IMR-90 (cell line): ENCODE measurements at regions not wholly inside any gene's neighbourhood (a gene's known extent, or its start where the extent isn't known, plus 50 kb on each side); places are given as distances from the start of the nearest gene placed in this dataset.
"Not testable (repeated sequence)": the region's sequence is repeated elsewhere in the genome, so short reads cannot be mapped to it uniquely, and the experiment has no call there.

ENCODE experiments used
- ATAC-seq: fragments of 200-7000 bp; cut with Tn5 transposase; 2 replicates; pipeline ENCODE4 v1.9.1; 2020; ENCODE audit warnings: low read depth, mild to moderate bottlenecking, moderate library complexity
- BruUV-seq: library from RNA; stranded (reverse); fragments of 400-500 nt; replicated peaks from 2 replicates; lab custom pipeline; 2021; lab: Mats Ljungman, UMichigan
- CTCF ChIA-PET: fragments of 300-600 bp; formaldehyde crosslinking; extraction: SDS; loops from one replicate; lab custom pipeline; 2021; ENCODE audit warnings: antibody characterized with exemption; lab: Yijun Ruan, JAX
- POLR2A ChIA-PET: fragments of 300-600 bp; sonication (Branson Sonifier 250); formaldehyde crosslinking; loops from one replicate; lab custom pipeline; 2022; ENCODE audit warnings: antibody characterized with exemption; ENCODE audit not compliant: unreplicated experiment; lab: Charles Lee
- DNase-seq: peaks from one replicate; pipeline ENCODE4 v3.0.0; 2013
- H2AFZ ChIP-seq: replicated peaks from 2 replicates; pipeline ENCODE3; 2013; ENCODE audit warnings: low read length, mild to moderate bottlenecking; ENCODE audit not compliant: poor library complexity
- H2AK5ac ChIP-seq: 2 replicates; pipeline ENCODE4 v1.6.1; 2013; ENCODE audit warnings: low read depth, low read length, inconsistent platforms
- H2AK9ac ChIP-seq: replicated peaks from 2 replicates; pipeline ENCODE3; 2013; ENCODE audit warnings: mild to moderate bottlenecking, low read depth, low read length, moderate library complexity; ENCODE audit not compliant: poor library complexity
- H2BK120ac ChIP-seq: 2 replicates; pipeline ENCODE4 v1.6.1; 2013; ENCODE audit warnings: low read depth, low read length, inconsistent platforms
- H2BK15ac ChIP-seq: 3 replicates; pipeline ENCODE4 v1.6.1; 2013; ENCODE audit warnings: low read depth, low read length, inconsistent platforms
- H2BK20ac ChIP-seq: 2 replicates; pipeline ENCODE4 v1.6.1; 2013; ENCODE audit warnings: low read depth, mild to moderate bottlenecking, inconsistent platforms, low read length, moderate library complexity
- H2BK5ac ChIP-seq: 2 replicates; pipeline ENCODE4 v1.6.1; 2013; ENCODE audit warnings: mild to moderate bottlenecking, low read depth, low read length, inconsistent platforms; ENCODE audit not compliant: poor library complexity, severe bottlenecking
- H3K14ac ChIP-seq: replicated peaks from 2 replicates; pipeline ENCODE4 v1.6.1; 2013; ENCODE audit warnings: low read depth, low read length, inconsistent platforms
- H3K18ac ChIP-seq: 2 replicates; pipeline ENCODE4 v1.6.1; 2013; ENCODE audit warnings: low read depth, low read length, control low read depth
- H3K23ac ChIP-seq: 2 replicates; pipeline ENCODE4 v1.6.1; 2013; ENCODE audit warnings: low read depth, low read length, inconsistent platforms
- H3K27ac ChIP-seq: 2 replicates; pipeline ENCODE4 v1.5.1; 2013; ENCODE audit warnings: mild to moderate bottlenecking, control low read depth, low read length; ENCODE audit not compliant: insufficient read depth
- H3K27me3 ChIP-seq: 2 replicates; pipeline ENCODE4 v1.6.1; 2013; ENCODE audit warnings: low read length; ENCODE audit not compliant: control insufficient read depth, insufficient read depth
- H3K36me3 ChIP-seq: 2 replicates; pipeline ENCODE4 v1.6.1; 2013; ENCODE audit warnings: low read length, mixed read lengths; ENCODE audit not compliant: control insufficient read depth, insufficient read depth
- H3K4ac ChIP-seq: 2 replicates; pipeline ENCODE4 v1.6.1; 2013; ENCODE audit warnings: low read depth, low read length, inconsistent platforms
- H3K4me1 ChIP-seq: 2 replicates; pipeline ENCODE4 v1.6.1; 2013; ENCODE audit warnings: low read length, mixed read lengths; ENCODE audit not compliant: control insufficient read depth, insufficient read depth
- H3K4me2 ChIP-seq: 2 replicates; pipeline ENCODE4 v1.6.1; 2013; ENCODE audit warnings: low read depth, mild to moderate bottlenecking, control low read depth, low read length, moderate library complexity
- H3K4me3 ChIP-seq: 2 replicates; pipeline ENCODE4 v1.5.1; 2013; ENCODE audit warnings: low read depth, mild to moderate bottlenecking, control low read depth, low read length, moderate library complexity; ENCODE audit not compliant: insufficient read depth
- H3K56ac ChIP-seq: 2 replicates; pipeline ENCODE4 v1.6.1; 2013; ENCODE audit warnings: low read length, inconsistent platforms; ENCODE audit not compliant: insufficient read depth; ENCODE audit errors: extremely low read depth
- H3K79me1 ChIP-seq, 2 experiments: 2 replicates each; pipeline ENCODE4 v1.6.1; 2013; ENCODE audit warnings: low read length in 2 of 2, inconsistent platforms in 1 of 2, low read depth in 1 of 2
- H3K9ac ChIP-seq: 2 replicates; pipeline ENCODE4 v1.6.1; 2013; ENCODE audit warnings: low read depth, low read length, control low read depth
- H3K9me1 ChIP-seq: 2 replicates; pipeline ENCODE4 v1.6.1; 2013; ENCODE audit warnings: low read length, inconsistent platforms; ENCODE audit not compliant: insufficient read depth
- H3K9me3 ChIP-seq: 2 replicates; pipeline ENCODE4 v1.6.1; 2013; ENCODE audit warnings: low read length; ENCODE audit not compliant: control insufficient read depth, insufficient read depth
- H4K20me1 ChIP-seq: 2 replicates; pipeline ENCODE4 v1.6.1; 2013; ENCODE audit warnings: low read length, inconsistent platforms; ENCODE audit not compliant: insufficient read depth
- H4K5ac ChIP-seq: 2 replicates; pipeline ENCODE4 v1.6.1; 2013; ENCODE audit warnings: mild to moderate bottlenecking, low read depth, low read length, control low read depth
- H4K8ac ChIP-seq, 2 experiments: 2 replicates each; pipeline ENCODE4 v1.6.1; 2013; ENCODE audit warnings: low read depth in 2 of 2, low read length in 2 of 2, control low read depth in 1 of 2, inconsistent platforms in 1 of 2
- H4K91ac ChIP-seq: 2 replicates; pipeline ENCODE4 v1.6.1; 2013; ENCODE audit warnings: low read depth, low read length, inconsistent platforms; ENCODE audit not compliant: insufficient read depth
- WGBS, 2 experiments: methylation state at CpG; one replicate each; pipeline versions ENCODE4 v1.1.5 to v1.1.7; 2013; ENCODE audit warnings: missing lambda C conversion rate in 2 of 2; ENCODE audit not compliant: insufficient read length in 1 of 2; ENCODE audit errors: extremely low coverage in 2 of 2; 5-methylcytosine and 5-hydroxymethylcytosine counted together
- dilution Hi-C: fragments of 300-500 bp; cut with HindIII; formaldehyde crosslinking; loops from one replicate; pipeline ENCODE4 v1.14.3; 2018; ENCODE audit warnings: low sequenced_read_pairs; ENCODE audit not compliant: unreplicated experiment
- in situ Hi-C: fragments of 300-500 bp; cut with MboI; formaldehyde crosslinking; loops from 3 replicates; pipeline ENCODE4 v1.14.3; 2019; ENCODE audit warnings: low sequenced_read_pairs, inconsistent platforms, mixed read lengths
- intact Hi-C: fragments of 100-400 bp; cut with micrococcal nuclease; formaldehyde crosslinking; loops from 2 replicates; pipeline ENCODE4 v1.10.0; 2022

DNA sequence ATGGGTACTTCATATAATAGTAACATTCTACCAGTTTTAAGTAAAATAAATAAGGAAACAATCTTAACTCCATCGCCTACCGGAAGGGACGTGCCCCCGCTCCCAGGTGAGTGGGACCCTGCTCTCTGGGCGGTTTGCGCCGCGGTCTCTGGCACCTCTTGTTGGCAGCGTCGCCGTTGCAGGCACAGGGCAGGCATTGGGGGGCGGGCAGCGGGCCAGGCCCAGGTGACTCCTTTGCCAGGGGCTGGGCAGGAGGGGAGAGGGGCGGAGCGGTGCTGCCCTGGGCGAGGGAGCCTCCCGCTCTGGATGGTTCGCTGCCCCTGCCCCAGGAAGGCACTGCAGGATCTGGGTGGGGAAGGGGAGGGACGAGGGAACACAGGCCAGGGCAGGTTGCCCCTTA lies 55.6 kb upstream of the GPR39 start:
- H3K18ac ChIP-seq, H4K5ac ChIP-seq, H2BK20ac ChIP-seq, H4K20me1 ChIP-seq, H4K91ac ChIP-seq, H2BK5ac ChIP-seq, H2AK9ac ChIP-seq, H4K8ac ChIP-seq, H3K79me1 ChIP-seq, DNase-seq, H3K4ac ChIP-seq, H3K14ac ChIP-seq, H3K4me1 ChIP-seq, in situ Hi-C loops, POLR2A ChIA-PET, H3K27me3 ChIP-seq, H3K36me3 ChIP-seq, H3K9me3 ChIP-seq, ATAC-seq, H3K4me2 ChIP-seq, H3K9me1 ChIP-seq, H3K27ac ChIP-seq, CTCF ChIA-PET, H2AK5ac ChIP-seq, H2AFZ ChIP-seq, H3K23ac ChIP-seq, intact Hi-C loops, H3K4me3 ChIP-seq, H3K9ac ChIP-seq, H2BK15ac ChIP-seq, H2BK120ac ChIP-seq, dilution Hi-C loops, H3K56ac ChIP-seq, BruUV-seq: not testable (repeated sequence)
- WGBS, 2 experiments, result 74% methylated on average over 4 of the region's 19 CpGs; no CpG with 5 or more reads in 1 of the 2 experiments

DNA sequence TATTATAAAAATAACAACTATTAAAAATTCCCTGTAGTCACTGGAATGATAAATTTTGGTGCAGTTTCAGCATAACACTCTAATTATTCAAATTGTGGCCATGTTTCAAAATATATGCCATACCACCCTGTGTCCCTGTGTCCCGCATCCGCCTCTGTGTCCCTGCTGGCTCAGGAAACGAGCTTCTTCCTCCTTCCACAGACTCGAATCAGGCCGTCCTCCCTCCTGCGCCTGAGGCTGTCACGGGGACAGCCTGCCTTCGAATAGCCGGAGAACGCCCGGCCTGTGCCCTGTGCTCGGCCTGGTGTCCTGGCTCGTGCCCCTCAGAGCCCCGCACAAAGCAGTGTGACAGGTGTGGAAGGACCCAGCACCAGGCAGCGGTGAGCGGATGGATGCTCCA lies 55.1 kb upstream of the GPR39 start:
- H2BK20ac ChIP-seq, H2BK5ac ChIP-seq, in situ Hi-C loops, H3K4ac ChIP-seq, CTCF ChIA-PET, POLR2A ChIA-PET, H3K9ac ChIP-seq, H2AK9ac ChIP-seq, ATAC-seq, H3K27ac ChIP-seq, H2AK5ac ChIP-seq, DNase-seq, H4K20me1 ChIP-seq, H3K27me3 ChIP-seq, H3K79me1 ChIP-seq, H4K5ac ChIP-seq, BruUV-seq, H4K91ac ChIP-seq, H4K8ac ChIP-seq, H3K4me2 ChIP-seq, H3K14ac ChIP-seq, dilution Hi-C loops, H3K36me3 ChIP-seq, H3K18ac ChIP-seq, H2AFZ ChIP-seq, H3K4me3 ChIP-seq, H3K9me1 ChIP-seq, H3K4me1 ChIP-seq, H3K23ac ChIP-seq, H3K9me3 ChIP-seq, H2BK120ac ChIP-seq, H2BK15ac ChIP-seq, intact Hi-C loops, H3K56ac ChIP-seq: not testable (repeated sequence)
- WGBS, 2 experiments, result no CpG with 5 or more reads among the region's 16 CpGs
